ENCODE measurements at regions not wholly inside any gene's neighbourhood (a gene's known extent, or its start where the extent isn't known, plus 50 kb on each side); places are given as distances from the start of the nearest gene placed in this dataset.
"Not testable (repeated sequence)": the region's sequence is repeated elsewhere in the genome, so short reads cannot be mapped to it uniquely, and the experiment has no call there.

DNA sequence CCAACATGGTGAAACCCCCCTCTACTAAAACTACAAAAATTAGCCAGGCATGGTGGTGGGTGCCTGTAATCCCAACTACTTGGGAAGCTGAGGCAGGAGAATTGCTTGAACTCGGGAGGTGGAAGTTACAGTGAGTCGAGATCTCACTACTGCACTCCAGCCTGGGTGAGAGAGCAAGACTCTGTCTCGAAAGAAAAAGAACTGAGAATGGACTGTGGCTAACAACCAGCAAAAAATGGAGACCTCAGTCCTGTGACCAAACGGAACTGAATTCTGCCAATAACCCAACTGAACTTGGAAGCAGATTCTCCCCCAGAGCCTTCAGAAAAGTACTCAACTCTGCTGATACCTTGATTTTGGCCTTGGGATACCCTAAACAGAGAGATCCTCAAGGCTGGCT lies 604.5 kb downstream of the DOK5 start:
- H3K4me3 ChIP-seq = no peak overlapping the region
- H3K9me3 ChIP-seq = no peaks in the 10 kb centered on the region
- H3K27ac ChIP-seq = no peak overlapping the region
- no peaks in the 10 kb centered on the region for H3K4me1 ChIP-seq (replicated peaks)
- WGBS = 84% methylated on average over 4 of the region's 4 CpGs
- intact Hi-C loops (cut with DNase I) = no loop called here
- no peaks in the 10 kb centered on the region for H3K27me3 ChIP-seq (replicated peaks; ENCODE audit: insufficient read depth)
- TF ChIP-seq, protein P1, sequence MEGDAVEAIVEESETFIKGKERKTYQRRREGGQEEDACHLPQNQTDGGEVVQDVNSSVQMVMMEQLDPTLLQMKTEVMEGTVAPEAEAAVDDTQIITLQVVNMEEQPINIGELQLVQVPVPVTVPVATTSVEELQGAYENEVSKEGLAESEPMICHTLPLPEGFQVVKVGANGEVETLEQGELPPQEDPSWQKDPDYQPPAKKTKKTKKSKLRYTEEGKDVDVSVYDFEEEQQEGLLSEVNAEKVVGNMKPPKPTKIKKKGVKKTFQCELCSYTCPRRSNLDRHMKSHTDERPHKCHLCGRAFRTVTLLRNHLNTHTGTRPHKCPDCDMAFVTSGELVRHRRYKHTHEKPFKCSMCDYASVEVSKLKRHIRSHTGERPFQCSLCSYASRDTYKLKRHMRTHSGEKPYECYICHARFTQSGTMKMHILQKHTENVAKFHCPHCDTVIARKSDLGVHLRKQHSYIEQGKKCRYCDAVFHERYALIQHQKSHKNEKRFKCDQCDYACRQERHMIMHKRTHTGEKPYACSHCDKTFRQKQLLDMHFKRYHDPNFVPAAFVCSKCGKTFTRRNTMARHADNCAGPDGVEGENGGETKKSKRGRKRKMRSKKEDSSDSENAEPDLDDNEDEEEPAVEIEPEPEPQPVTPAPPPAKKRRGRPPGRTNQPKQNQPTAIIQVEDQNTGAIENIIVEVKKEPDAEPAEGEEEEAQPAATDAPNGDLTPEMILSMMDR (IDR thresholded peaks at IDR 0.05) = no peak
- TF ChIP-seq POLR2A (IDR thresholded peaks at IDR 0.05) = no peak
- TF ChIP-seq POLR2AphosphoS5 (IDR thresholded peaks at IDR 0.05) = no peak
- DNase-seq (ENCODE audit: low spot score) = no peak
- H3K36me3 ChIP-seq = no peaks in the 10 kb centered on the region

DNA sequence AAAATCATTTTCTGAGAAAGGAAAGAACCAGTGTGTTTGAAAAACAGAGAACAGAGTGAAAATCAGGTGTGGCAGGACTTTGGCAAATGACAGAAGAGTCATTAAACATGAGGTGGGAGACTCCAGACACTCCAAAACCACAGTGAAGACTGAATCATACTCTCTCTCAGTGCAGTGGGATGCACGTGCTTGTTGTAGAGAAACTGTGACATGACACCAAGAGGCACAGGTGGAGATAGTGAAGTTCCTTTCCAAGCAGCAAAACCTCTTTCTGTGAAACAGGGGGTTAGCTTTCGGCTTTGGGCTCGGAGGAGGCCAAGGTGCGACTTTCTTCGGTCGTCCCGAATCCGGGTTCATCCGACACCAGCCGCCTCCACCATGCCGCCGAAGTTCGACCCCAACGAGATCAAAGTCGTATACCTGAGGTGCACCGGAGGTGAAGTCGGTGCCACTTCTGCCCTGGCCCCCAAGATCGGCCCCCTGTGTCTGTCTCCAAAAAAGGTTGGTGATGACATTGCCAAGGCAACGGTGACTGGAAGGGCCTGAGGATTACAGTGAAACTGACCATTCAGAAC lies 599.0 kb downstream of the DOK5 start:
- H3K4me3 ChIP-seq; H3K36me3 ChIP-seq; H3K27ac ChIP-seq; intact Hi-C loops (cut with DNase I); H3K27me3 ChIP-seq (replicated peaks; ENCODE audit: insufficient read depth); DNase-seq (ENCODE audit: low spot score); H3K9me3 ChIP-seq; H3K4me1 ChIP-seq (replicated peaks): not testable (repeated sequence)
- 95% methylated on average over 19 of the region's 19 CpGs for WGBS

DNA sequence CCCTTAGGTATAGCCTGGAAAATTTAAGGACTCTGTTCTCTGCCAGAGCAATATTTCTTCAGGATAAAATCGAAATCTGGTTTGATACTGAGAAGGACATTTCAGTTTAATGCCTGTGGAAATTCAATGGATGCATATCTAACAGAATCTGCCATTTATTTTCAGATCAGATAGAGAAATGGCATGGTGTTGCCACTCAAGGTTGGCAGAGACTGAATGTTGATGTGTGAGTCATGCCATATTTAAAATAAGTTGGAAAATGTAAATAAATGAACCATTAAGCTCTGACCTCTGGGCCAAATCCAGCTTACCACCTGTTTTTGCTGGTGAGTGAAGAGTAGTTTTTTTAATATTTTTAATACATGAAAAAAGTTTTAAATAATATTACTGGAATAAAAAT lies 594.6 kb downstream of the DOK5 start:
- Histone ChIP-seq H3K27ac (no peak overlapping the region), H3K4me3 (no peak overlapping the region), H3K9me3 (no peaks in the 10 kb centered on the region), H3K36me3 (no peaks in the 10 kb centered on the region), H3K27me3 (replicated peaks; ENCODE audit: insufficient read depth) (no peaks in the 10 kb centered on the region), H3K4me1 (replicated peaks) (no peaks in the 10 kb centered on the region)
- TF ChIP-seq POLR2A (IDR thresholded peaks at IDR 0.05) (no peak), POLR2AphosphoS5 (IDR thresholded peaks at IDR 0.05) (no peak)
- TF ChIP-seq, protein P1 (IDR thresholded peaks at IDR 0.05) = no peak
- no peak for DNase-seq (ENCODE audit: low spot score)
- intact Hi-C loops (cut with DNase I) = no loop called here
- 70% methylated on average over 1 of the region's 1 CpG for WGBS

DNA sequence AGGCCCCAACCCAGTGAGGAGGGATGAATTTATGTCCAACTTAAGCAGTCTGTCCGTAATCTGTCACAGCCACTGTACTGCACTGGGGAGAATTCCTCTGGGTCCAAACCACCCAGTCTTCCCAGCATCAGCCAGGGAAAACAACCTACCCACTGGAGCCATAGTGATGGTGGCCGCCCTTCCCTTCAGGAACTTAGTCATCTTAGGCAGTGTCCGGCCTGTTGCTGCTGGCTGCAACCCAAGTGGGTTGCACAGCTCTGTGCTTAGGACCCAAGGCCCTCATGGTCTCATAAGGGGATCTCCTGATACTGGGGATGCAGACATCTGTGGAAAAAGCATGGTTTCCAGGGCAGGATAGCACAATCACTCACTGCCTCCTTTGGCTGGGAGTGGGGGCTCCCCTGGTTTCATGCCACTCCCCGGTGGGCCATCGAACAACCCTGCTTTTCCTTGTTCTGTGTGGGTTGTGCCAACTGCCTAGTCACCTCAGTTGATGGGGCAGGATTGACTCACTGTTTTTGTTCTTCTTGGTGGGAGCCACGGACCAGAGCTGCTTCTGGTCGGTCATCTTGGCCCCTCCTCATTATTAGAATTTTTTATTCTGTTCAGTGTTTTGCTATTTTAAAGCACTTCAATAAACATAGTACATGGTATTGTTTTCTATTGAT lies 591.9 kb downstream of the DOK5 start:
- Histone ChIP-seq H3K27ac (no peak overlapping the region), H3K9me3 (no peaks in the 10 kb centered on the region), H3K4me1 (replicated peaks) (no peaks in the 10 kb centered on the region), H3K36me3 (no peaks in the 10 kb centered on the region), H3K4me3 (no peak overlapping the region), H3K27me3 (replicated peaks; ENCODE audit: insufficient read depth) (no peaks in the 10 kb centered on the region)
- TF ChIP-seq, protein P1 (IDR thresholded peaks at IDR 0.05) = no peak
- TF ChIP-seq POLR2A (IDR thresholded peaks at IDR 0.05) (no peak), POLR2AphosphoS5 (IDR thresholded peaks at IDR 0.05) (no peak)
- DNase-seq (ENCODE audit: low spot score) = no peak
- 89% methylated on average over 7 of the region's 7 CpGs for WGBS
- intact Hi-C loops (cut with DNase I) = no loop called here

DNA sequence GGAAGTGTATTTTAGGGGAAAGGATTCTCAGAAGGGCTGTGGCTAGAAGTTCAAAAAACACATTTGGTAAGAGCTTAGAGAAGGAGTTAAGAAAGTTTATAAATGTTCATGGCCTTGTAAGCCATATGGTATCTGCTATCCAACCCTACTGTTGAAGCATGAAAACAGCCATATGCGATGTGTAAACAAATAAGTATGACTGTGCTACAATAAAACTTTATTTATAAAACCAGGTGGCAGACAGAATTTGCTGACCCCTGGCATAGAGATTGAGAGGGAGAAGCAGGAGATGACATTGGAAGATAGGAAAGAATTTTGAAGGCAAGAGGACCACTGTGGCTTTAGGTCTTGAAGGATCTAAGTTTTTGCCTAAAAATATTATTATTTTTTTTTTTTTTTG lies 583.5 kb downstream of the DOK5 start:
- Histone ChIP-seq H3K9me3 (no peaks in the 10 kb centered on the region), H3K27ac (no peak overlapping the region), H3K27me3 (replicated peaks; ENCODE audit: insufficient read depth) (no peaks in the 10 kb centered on the region), H3K4me3 (no peak overlapping the region), H3K36me3 (no peaks in the 10 kb centered on the region), H3K4me1 (replicated peaks) (no peaks in the 10 kb centered on the region)
- TF ChIP-seq POLR2AphosphoS5 (IDR thresholded peaks at IDR 0.05) (no peak), POLR2A (IDR thresholded peaks at IDR 0.05) (no peak)
- TF ChIP-seq, protein P1 (IDR thresholded peaks at IDR 0.05) = no peak
- intact Hi-C loops (cut with DNase I) = no loop called here
- WGBS = 95% methylated on average over 1 of the region's 1 CpG
- DNase-seq (ENCODE audit: low spot score) = no peak

All from prostate gland (tissue), 2 donors.